Kasumi-1 (cell line): ENCODE measurements at regions not wholly inside any gene's neighbourhood (a gene's known extent, or its start where the extent isn't known, plus 50 kb on each side); places are given as distances from the start of the nearest gene placed in this dataset.

Experiments used
- DNase-seq, 2 experiments: peaks; one replicate each; lab custom pipeline; 2025; lab: John Stamatoyannopoulos, UW

- DNase-seq = no peak
Observed at GRCh38 chr2:6623746-6624145, 242.0 kb downstream of the CMPK2 start.

GRCh38 chr2:6626401-6627012, 239.2 kb downstream of the CMPK2 start:
- no peak for DNase-seq

- no peak for DNase-seq
Observed at GRCh38 chr2:6627316-6627715, 238.4 kb downstream of the CMPK2 start.

- DNase-seq = no peak
Observed at GRCh38 chr2:6630209-6630608, 235.5 kb downstream of the CMPK2 start.

- DNase-seq = no peak
Observed at GRCh38 chr2:6635296-6635695, 230.4 kb downstream of the CMPK2 start.

- DNase-seq = no peak
Observed at GRCh38 chr2:6637330-6637729, 228.4 kb downstream of the CMPK2 start.

- DNase-seq = no peak
Observed at GRCh38 chr2:6639929-6640620, 225.6 kb downstream of the CMPK2 start.

- no peak for DNase-seq
Observed at GRCh38 chr2:6640621-6641015, 225.1 kb downstream of the CMPK2 start.

GRCh38 chr2:6641956-6642355, 223.8 kb downstream of the CMPK2 start:
- DNase-seq = no peak

GRCh38 chr2:6644261-6644660, 221.4 kb downstream of the CMPK2 start:
- DNase-seq = no peak

- DNase-seq = no peak
Observed at GRCh38 chr2:6645004-6645403, 220.7 kb downstream of the CMPK2 start.

- no peak for DNase-seq
Observed at GRCh38 chr2:6645672-6646071, 220.0 kb downstream of the CMPK2 start.

- no peak for DNase-seq
Observed at GRCh38 chr2:6647046-6647445, 218.7 kb downstream of the CMPK2 start.

GRCh38 chr2:6648596-6649247, 217.0 kb downstream of the CMPK2 start:
- DNase-seq = no peak

- DNase-seq = no peak
Observed at GRCh38 chr2:6650311-6650710, 215.4 kb downstream of the CMPK2 start.

GRCh38 chr2:6652251-6652650, 213.5 kb downstream of the CMPK2 start:
- DNase-seq = no peak

- no peak for DNase-seq
Observed at GRCh38 chr2:6653281-6653750, 212.4 kb downstream of the CMPK2 start.

- DNase-seq = no peak
Observed at GRCh38 chr2:6654279-6654678, 211.4 kb downstream of the CMPK2 start.

- no peak for DNase-seq
Observed at GRCh38 chr2:6656633-6657032, 209.1 kb downstream of the CMPK2 start.

GRCh38 chr2:6657136-6657535, 208.6 kb downstream of the CMPK2 start:
- DNase-seq = no peak

- no peak for DNase-seq
Observed at GRCh38 chr2:6657855-6658254, 207.9 kb downstream of the CMPK2 start.

- DNase-seq = no peak
Observed at GRCh38 chr2:6664332-6665061, 201.2 kb downstream of the CMPK2 start.
